ENCODE measurements at regions not wholly inside any gene's neighbourhood (a gene's known extent, or its start where the extent isn't known, plus 50 kb on each side); places are given as distances from the start of the nearest gene placed in this dataset.
"Not testable (repeated sequence)": the region's sequence is repeated elsewhere in the genome, so short reads cannot be mapped to it uniquely, and the experiment has no call there.

- DNase-seq = no peak
Measured at GRCh38 chr2:36235426-36235825, 120.2 kb upstream of the CRIM1 start.

- no peak for DNase-seq
Measured at GRCh38 chr2:36223259-36223658, 132.3 kb upstream of the CRIM1 start.

GRCh38 chr2:36222485-36222884, 133.1 kb upstream of the CRIM1 start:
- DNase-seq = no peak

- no peak for DNase-seq
Measured at GRCh38 chr2:36214691-36215090, 140.9 kb upstream of the CRIM1 start.

- no peak for DNase-seq
Measured at GRCh38 chr2:36203366-36203765, 152.2 kb upstream of the CRIM1 start.

- DNase-seq = no peak
Measured at GRCh38 chr2:36197181-36197971, 158.2 kb upstream of the CRIM1 start.

- DNase-seq = no peak
Measured at GRCh38 chr2:36193680-36194079, 161.9 kb upstream of the CRIM1 start.

GRCh38 chr2:36192983-36193382, 162.6 kb upstream of the CRIM1 start:
- DNase-seq = no peak

GRCh38 chr2:36190097-36190496, 165.5 kb upstream of the CRIM1 start:
- no peak for DNase-seq

- DNase-seq = no peak
Measured at GRCh38 chr2:36185624-36186023, 170.0 kb upstream of the CRIM1 start.

GRCh38 chr2:36184848-36185247, 170.7 kb upstream of the CRIM1 start:
- no peak for DNase-seq

- not testable (repeated sequence) for DNase-seq
Measured at GRCh38 chr2:36180789-36181482, 174.6 kb upstream of the CRIM1 start.

GRCh38 chr2:36180293-36180692, 175.3 kb upstream of the CRIM1 start:
- DNase-seq = not testable (repeated sequence)

- not testable (repeated sequence) for DNase-seq
Measured at GRCh38 chr2:36179668-36180269, 175.8 kb upstream of the CRIM1 start.

- DNase-seq = no peak
Measured at GRCh38 chr2:36178384-36178783, 177.2 kb upstream of the CRIM1 start.

GRCh38 chr2:36177282-36177681, 178.3 kb upstream of the CRIM1 start:
- no peak for DNase-seq

- DNase-seq = no peak
Measured at GRCh38 chr2:36174920-36175319, 180.7 kb upstream of the CRIM1 start.

GRCh38 chr2:36173760-36174404, 181.7 kb upstream of the CRIM1 start:
- no peak for DNase-seq

GRCh38 chr2:36172824-36173223, 182.8 kb upstream of the CRIM1 start:
- DNase-seq = no peak

- no peak for DNase-seq
Measured at GRCh38 chr2:36170805-36171204, 184.8 kb upstream of the CRIM1 start.

GRCh38 chr2:36169843-36170242, 185.7 kb upstream of the CRIM1 start:
- no peak for DNase-seq

- DNase-seq = no peak
Measured at GRCh38 chr2:36168115-36168514, 187.5 kb upstream of the CRIM1 start.

- DNase-seq = no peak
Measured at GRCh38 chr2:36165132-36165531, 190.4 kb upstream of the CRIM1 start.

Measured in activated T-cell treated with anti-CD3 and anti-CD28 coated beads, Interleukin-2, amount 50 U/mL, for 48 hours (primary cell).